HG03565 (cell line): ENCODE measurements at regions not wholly inside any gene's neighbourhood (a gene's known extent, or its start where the extent isn't known, plus 50 kb on each side); places are given as distances from the start of the nearest gene placed in this dataset.

ENCODE experiments used
- ATAC-seq: cut with Tn5 transposase; IDR thresholded peaks from one replicate; pipeline ENCODE4 v1.9.1; 2021; ENCODE audit warnings: mild to moderate bottlenecking, moderate library complexity; ENCODE audit not compliant: unreplicated experiment

DNA sequence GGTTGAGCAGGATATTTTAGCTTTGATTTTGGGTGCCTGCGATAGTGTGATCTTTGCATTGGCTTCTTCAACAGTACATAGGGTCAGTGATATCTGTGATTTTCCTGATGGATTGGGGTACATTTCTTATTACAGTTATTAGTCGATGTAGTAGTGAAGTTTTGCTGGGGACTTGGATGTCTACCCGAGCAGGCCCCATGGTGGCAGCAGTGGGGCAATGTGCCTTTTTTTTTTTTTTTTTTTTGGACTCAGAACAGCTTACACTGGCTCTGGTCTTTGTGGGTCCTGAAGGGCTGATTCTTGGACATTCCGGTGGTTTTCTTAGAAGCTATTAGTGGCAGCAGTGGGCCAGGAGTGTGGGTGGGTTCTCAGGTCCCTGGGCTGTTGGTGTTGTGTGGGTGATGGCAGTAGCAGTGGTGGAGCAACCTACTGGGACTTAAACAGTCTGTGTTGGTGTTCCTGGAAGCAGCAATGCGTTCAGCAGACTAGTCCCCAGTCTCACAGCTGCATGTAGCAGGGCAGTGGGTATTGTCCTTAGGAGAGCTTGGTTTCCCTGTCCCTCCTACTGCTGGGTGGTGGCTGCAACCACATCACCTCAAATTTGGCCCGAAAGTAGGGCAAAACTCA lies 53.7 kb upstream of the SLC4A10 start:
- no peak for ATAC-seq

DNA sequence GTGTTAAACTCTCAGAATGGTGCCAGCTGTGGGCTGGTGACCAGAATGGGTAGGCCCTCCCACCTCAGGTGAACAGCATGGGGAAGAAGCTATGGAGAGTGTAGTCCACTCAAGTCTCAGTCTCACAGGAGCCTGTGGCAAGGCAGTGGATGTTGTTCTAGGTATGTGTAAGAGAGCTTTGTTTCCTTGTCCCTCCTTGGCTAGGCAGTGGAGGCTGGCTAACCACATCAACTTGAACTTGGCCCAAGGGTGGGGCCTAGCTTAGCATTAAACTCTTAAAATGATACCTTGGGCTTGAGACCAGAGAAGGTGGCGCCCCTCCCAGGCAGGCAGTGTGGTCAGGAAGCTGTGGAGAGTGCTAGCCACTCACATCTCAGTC lies 53.2 kb upstream of the SLC4A10 start:
- no peak for ATAC-seq
